HCT116 (cell line): ENCODE measurements at regions not wholly inside any gene's neighbourhood (a gene's known extent, or its start where the extent isn't known, plus 50 kb on each side); places are given as distances from the start of the nearest gene placed in this dataset.

Experiments used
- ATAC-seq: fragments of 200-7000 bp; cut with Tn5 transposase; 2 replicates; pipeline ENCODE4 v1.9.1; 2020; ENCODE audit warnings: mild to moderate bottlenecking, moderate library complexity
- BruUV-seq: library from RNA; stranded (reverse); fragments of 400-500 nt; replicated peaks from 2 replicates; lab custom pipeline; 2021; lab: Mats Ljungman, UMichigan
- CTCF ChIA-PET: fragments of 300-600 bp; sonication (Branson Sonifier 250); formaldehyde crosslinking; loops from one replicate; lab custom pipeline; 2021; ENCODE audit warnings: antibody characterized with exemption; lab: Charles Lee
- POLR2A ChIA-PET: fragments of 300-600, 350-600 bp; sonication (Branson Sonifier 250); formaldehyde crosslinking; loops from one replicate; lab custom pipeline; 2021; ENCODE audit warnings: antibody characterized with exemption; lab: Charles Lee
- RAD21 ChIA-PET, 2 experiments: fragments of 300-600 bp; sonication (Branson Sonifier 250); formaldehyde crosslinking; loops; one replicate each; lab custom pipeline; 2023; ENCODE audit warnings: low total read pairs in 2 of 2; ENCODE audit not compliant: uncharacterized antibody in 2 of 2, unreplicated experiment in 2 of 2, low non-redundant PET in 1 of 2; lab: Charles Lee
- DNase-seq: peaks from one replicate; pipeline ENCODE4 v3.0.0-alpha.2; 2010; ENCODE audit warnings: low read depth, low spot score
- H2AFZ ChIP-seq: fragments of 200-600 bp; shearing (Covaris generic), sonication (generic); 2 replicates; pipeline ENCODE4 v1.6.1; 2017; ENCODE audit warnings: low read depth, mixed run types, mixed read lengths, antibody characterized with exemption, low read length; ENCODE audit not compliant: poor library complexity, severe bottlenecking
- H3K27ac ChIP-seq: 2 replicates; pipeline ENCODE4 v1.5.1; 2012; ENCODE audit warnings: low read depth, low read length
- H3K27me3 ChIP-seq: fragments of 200-600 bp; sonication (generic); 2 replicates; pipeline ENCODE4 v1.6.1; 2016; ENCODE audit warnings: mixed run types, low read length, mixed read lengths; ENCODE audit not compliant: insufficient read depth
- H3K36me3 ChIP-seq, 2 experiments: fragments of 200-500 bp in 1 of 2; fragments of 200-600 bp in 1 of 2; sonication (Bioruptor generic) in 1 of 2; sonication (generic) in 1 of 2; 2 replicates each; pipeline versions ENCODE4 v1.5.1 to v1.6.1; 2014 to 2016; ENCODE audit warnings: low read length in 2 of 2, inconsistent platforms in 1 of 2, mixed read lengths in 1 of 2, mixed run types in 1 of 2; ENCODE audit not compliant: insufficient read depth in 2 of 2, control insufficient read depth in 1 of 2
- H3K4me1 ChIP-seq, 2 experiments: fragments of 200-600 bp in 1 of 2; sonication (generic) in 1 of 2; 2 replicates each; pipeline versions ENCODE4 v1.5.1 to v1.6.1; 2012 to 2017; ENCODE audit warnings: low read length in 2 of 2, inconsistent platforms in 1 of 2, mild to moderate bottlenecking in 1 of 2, mixed read lengths in 1 of 2, mixed run types in 1 of 2, moderate library complexity in 1 of 2; ENCODE audit not compliant: insufficient read depth in 2 of 2, control insufficient read depth in 1 of 2
- H3K4me2 ChIP-seq: fragments of 200-600 bp; sonication (generic); 2 replicates; pipeline ENCODE4 v1.6.1; 2017; ENCODE audit warnings: mixed run types, low read length, mixed read lengths
- H3K4me3 ChIP-seq, 2 experiments: fragments of 200-600 bp in 1 of 2; sonication (generic) in 1 of 2; replicated peaks in 1 of 2; 2 replicates each; pipeline ENCODE4 v1.5.1; 2011 to 2016; ENCODE audit warnings: low read length in 2 of 2, control low read depth in 1 of 2, low read depth in 1 of 2, mild to moderate bottlenecking in 1 of 2, mixed read lengths in 1 of 2, mixed run types in 1 of 2
- H3K79me2 ChIP-seq: fragments of 200-600 bp; sonication (generic); 2 replicates; pipeline ENCODE4 v1.6.1; 2017; ENCODE audit warnings: mild to moderate bottlenecking, mixed run types, low read length, moderate library complexity, mixed read lengths; ENCODE audit not compliant: insufficient read depth
- H3K9ac ChIP-seq: fragments of 200-600 bp; sonication (generic); 2 replicates; pipeline ENCODE4 v1.6.1; 2016; ENCODE audit warnings: low read length, mixed read lengths
- H3K9me2 ChIP-seq: fragments of 200-600 bp; sonication (generic), shearing (Covaris generic); 2 replicates; pipeline ENCODE4 v1.6.1; 2017; ENCODE audit warnings: mixed run types, mild to moderate bottlenecking, moderate library complexity; ENCODE audit not compliant: insufficient read depth
- H3K9me3 ChIP-seq, 2 experiments: fragments of 200-500 bp in 1 of 2; fragments of 200-600 bp in 1 of 2; sonication (Bioruptor generic) in 1 of 2; sonication (generic) in 1 of 2; 2 replicates each; pipeline ENCODE4 v1.6.1; 2014 to 2017; ENCODE audit warnings: low read length in 2 of 2, mixed read lengths in 2 of 2, inconsistent platforms in 1 of 2, low read depth in 1 of 2, mild to moderate bottlenecking in 1 of 2, mixed run types in 1 of 2, moderate library complexity in 1 of 2; ENCODE audit not compliant: control insufficient read depth in 1 of 2, insufficient read depth in 1 of 2
- H4K20me1 ChIP-seq: fragments of 200-600 bp; sonication (generic), shearing (Covaris generic); 2 replicates; pipeline ENCODE4 v1.6.1; 2017; ENCODE audit warnings: mixed run types, mild to moderate bottlenecking, moderate library complexity; ENCODE audit not compliant: insufficient read depth
- CEBPB ChIP-seq: IDR thresholded peaks from 2 replicates; pipeline ENCODE4 v1.6.1; 2012; ENCODE audit warnings: low read depth
- CTCF ChIP-seq, 3 experiments: fragments of 200-600 bp in 1 of 3; sonication (generic) in 1 of 3; IDR thresholded peaks in 2 of 3; conservative IDR thresholded peaks in 1 of 3; 2 replicates each; pipeline ENCODE4 v1.5.1; 2012 to 2017; ENCODE audit warnings: low read depth in 2 of 3, low read length in 2 of 3, antibody characterized with exemption in 1 of 3, borderline replicate concordance in 1 of 3, control low read depth in 1 of 3, mild to moderate bottlenecking in 1 of 3, mixed read lengths in 1 of 3, mixed run types in 1 of 3, moderate library complexity in 1 of 3; ENCODE audit not compliant: insufficient read depth in 1 of 3
- EGR1 ChIP-seq: IDR thresholded peaks from 2 replicates; pipeline ENCODE4 v1.6.1; 2012; ENCODE audit warnings: low read depth
- ELF1 ChIP-seq: IDR thresholded peaks from 2 replicates; pipeline ENCODE4 v1.6.1; 2012; ENCODE audit warnings: low read depth, borderline replicate concordance
- MAX ChIP-seq: IDR thresholded peaks from 2 replicates; pipeline ENCODE4 v1.6.1; 2012
- POLR2A ChIP-seq: IDR thresholded peaks from 2 replicates; pipeline ENCODE4 v1.7.0; 2011; ENCODE audit warnings: borderline replicate concordance; ENCODE audit not compliant: insufficient read depth, insufficient read length; ENCODE audit errors: extremely low read depth
- RAD21 ChIP-seq: IDR thresholded peaks from 2 replicates; pipeline ENCODE4 v1.6.1; 2012; ENCODE audit warnings: low read depth, mild to moderate bottlenecking
- REST ChIP-seq: IDR thresholded peaks from 2 replicates; pipeline ENCODE4 v1.6.1; 2012; ENCODE audit warnings: low read depth
- ZFX ChIP-seq: fragments of 450-650 bp; IDR thresholded peaks from 2 replicates; pipeline ENCODE4 v1.6.1; 2017
- ZNF274 ChIP-seq: fragments of 200-500 bp; sonication (Bioruptor generic); IDR thresholded peaks from 2 replicates; pipeline ENCODE4 v1.6.1; 2014; ENCODE audit warnings: mild to moderate bottlenecking, low read depth, low read length, inconsistent platforms
- intact Hi-C: fragments of 100-400 bp; cut with micrococcal nuclease; formaldehyde crosslinking; loops from 2 replicates; pipeline ENCODE4 v1.10.0; 2022

- no peak overlapping the region for H3K9ac ChIP-seq
- no peaks in the 10 kb centered on the region for H3K4me1 ChIP-seq
- H3K9me2 ChIP-seq = no peaks in the 10 kb centered on the region
- H3K79me2 ChIP-seq = no peaks in the 10 kb centered on the region
- no TSS peak for BruUV-seq
- no peaks in the 10 kb centered on the region for H4K20me1 ChIP-seq
- ATAC-seq (no peak), DNase-seq (no peak)
- ChIA-PET POLR2A (no interaction called here), RAD21 (no interaction called here), CTCF (no interaction called here)
- intact Hi-C loops = loop anchor here (10.0 kb wide), 1 partner anchor 1399 kb away; no protein-coding TSS in a partner anchor
- no peaks in the 10 kb centered on the region for H3K36me3 ChIP-seq
- no peak overlapping the region for H3K4me3 ChIP-seq
- no peak overlapping the region for H3K4me2 ChIP-seq
- H3K27me3 ChIP-seq = no peaks in the 10 kb centered on the region
- H2AFZ ChIP-seq = no peak overlapping the region
- H3K9me3 ChIP-seq = no peaks in the 10 kb centered on the region
- TF ChIP-seq MAX (no peak), RAD21 (peak; percentile 39), CTCF (IDR thresholded peaks at IDR 0.05 in 2 of 3, conservative IDR thresholded peaks at IDR 0.05 in 1 of 3; ENCODE audit: borderline replicate concordance in 1 of 3, insufficient read depth in 1 of 3, low read depth in 2 of 3, low read length in 2 of 3) (peak; percentile 6 to 48 (median 39); a peak in 4 of 6 replicates), POLR2A (no peak), ZNF274 (no peak)
- no peak overlapping the region for H3K27ac ChIP-seq
These were observed 242.5 kb upstream of the RIOK2 start for GRCh38 chr5:97425511-97425910.

- H2AFZ ChIP-seq = no peak overlapping the region
- no peaks in the 10 kb centered on the region for H3K36me3 ChIP-seq
- no peak overlapping the region for H3K4me2 ChIP-seq
- POLR2A ChIA-PET = no interaction called here
- DNase-seq (no peak), ATAC-seq (no peak)
- no peaks in the 10 kb centered on the region for H3K9me2 ChIP-seq
- no peaks in the 10 kb centered on the region for H4K20me1 ChIP-seq
- RAD21 ChIA-PET = no interaction called here
- H3K27ac ChIP-seq = no peak overlapping the region
- CTCF ChIA-PET = no interaction called here
- H3K9ac ChIP-seq = no peak overlapping the region
- BruUV-seq = no TSS peak
- H3K79me2 ChIP-seq = no peaks in the 10 kb centered on the region
- H3K4me1 ChIP-seq = no peaks in the 10 kb centered on the region
- no peaks in the 10 kb centered on the region for H3K9me3 ChIP-seq
- intact Hi-C loops = loop anchor here (10.0 kb wide), 1 partner anchor 1398 kb away; no protein-coding TSS in a partner anchor
- no peaks in the 10 kb centered on the region for H3K27me3 ChIP-seq
- H3K4me3 ChIP-seq = no peak overlapping the region
- TF ChIP-seq ELF1 = no peak
- TF ChIP-seq CEBPB = no peak
- TF ChIP-seq REST = no peak
- no peak for TF ChIP-seq ZFX
- no peak for TF ChIP-seq EGR1
- no peak for TF ChIP-seq CTCF (IDR thresholded peaks at IDR 0.05 in 2 of 3, conservative IDR thresholded peaks at IDR 0.05 in 1 of 3; ENCODE audit: borderline replicate concordance in 1 of 3, insufficient read depth in 1 of 3, low read depth in 2 of 3, low read length in 2 of 3)
These were observed 244.2 kb upstream of the RIOK2 start for GRCh38 chr5:97427235-97427634.
